ENCODE measurements at regions not wholly inside any gene's neighbourhood (a gene's known extent, or its start where the extent isn't known, plus 50 kb on each side); places are given as distances from the start of the nearest gene placed in this dataset.
A peak's percentile ranks its signal among the peaks of the same experiment; 100 is the strongest.

DNA sequence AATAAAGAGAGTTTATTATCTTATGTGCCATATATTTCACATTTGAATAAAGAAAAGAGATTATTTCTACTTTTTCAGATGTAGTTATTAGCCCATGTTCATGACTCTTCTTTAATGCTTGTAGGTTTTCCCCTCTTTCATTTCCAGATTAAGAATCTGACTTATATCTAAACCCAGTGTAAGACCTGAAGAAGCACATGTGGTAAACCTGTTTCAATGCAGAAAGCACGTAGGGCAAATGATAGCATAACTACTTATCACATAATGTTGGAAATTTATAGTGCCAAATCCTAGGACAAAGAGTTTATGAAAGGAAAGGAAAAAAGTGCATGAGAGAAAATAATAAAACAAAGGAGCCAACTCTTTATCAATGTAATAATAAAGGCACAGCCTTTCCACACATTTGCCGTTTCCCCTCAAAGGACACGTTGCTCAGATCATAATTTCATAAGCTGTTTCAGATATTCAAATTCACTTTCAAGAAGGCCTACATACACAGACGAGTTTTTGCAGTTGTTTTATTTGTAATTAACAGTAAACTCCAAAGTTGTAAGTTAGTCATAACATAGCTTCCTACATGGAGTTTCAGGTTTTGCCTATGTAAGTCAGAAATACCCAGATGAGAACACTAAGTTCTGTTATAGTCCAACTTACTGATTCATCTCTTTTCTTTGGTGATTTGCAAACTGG, 88.8 kb upstream of the MDFIC start:
- H3K4me3 ChIP-seq (ENCODE audit: low read length): no peak overlapping the region
- H3K27me3 ChIP-seq (ENCODE audit: control insufficient read depth, insufficient read depth, low read length): no peaks in the 10 kb centered on the region
- no peak overlapping the region for H3K27ac ChIP-seq (ENCODE audit: low read length)
- H3K36me3 ChIP-seq (ENCODE audit: control insufficient read depth, low read depth, low read length): no peaks in the 10 kb centered on the region
- H3K4me1 ChIP-seq (ENCODE audit: control insufficient read depth, low read depth, low read length): no peaks in the 10 kb centered on the region
- H3K9ac ChIP-seq (ENCODE audit: low read length): no peak overlapping the region
- no peaks in the 10 kb centered on the region for H3K9me3 ChIP-seq (ENCODE audit: control insufficient read depth, low read depth, low read length)

DNA sequence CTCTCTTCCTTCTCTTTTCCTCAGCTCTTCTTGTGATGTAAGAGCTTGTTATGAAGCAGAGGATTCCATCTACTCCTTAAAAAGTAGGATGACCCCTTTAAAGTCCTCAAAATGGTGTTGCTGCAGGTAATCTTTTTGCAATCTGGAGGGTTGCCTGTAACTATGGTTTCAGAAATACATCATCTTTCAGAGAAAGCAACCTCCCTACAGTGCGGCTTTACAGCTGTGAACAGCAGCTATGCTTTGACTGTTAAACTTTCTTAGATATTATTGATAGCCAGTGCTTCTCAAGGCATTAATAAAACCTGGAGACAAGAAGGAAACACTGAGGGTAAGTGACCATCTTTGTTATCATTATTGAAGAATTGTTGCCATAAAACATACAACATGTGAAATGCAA, 86.6 kb upstream of the MDFIC start:
- H3K9me3 ChIP-seq (ENCODE audit: control insufficient read depth, low read depth, low read length): no peaks in the 10 kb centered on the region
- H3K27ac ChIP-seq (ENCODE audit: low read length): no peak overlapping the region
- H3K27me3 ChIP-seq (ENCODE audit: control insufficient read depth, insufficient read depth, low read length): no peaks in the 10 kb centered on the region
- no peak overlapping the region for H3K9ac ChIP-seq (ENCODE audit: low read length)
- no peak overlapping the region for H3K4me3 ChIP-seq (ENCODE audit: low read length)
- H3K4me1 ChIP-seq (ENCODE audit: control insufficient read depth, low read depth, low read length): no peaks in the 10 kb centered on the region
- no peaks in the 10 kb centered on the region for H3K36me3 ChIP-seq (ENCODE audit: control insufficient read depth, low read depth, low read length)

- no peak overlapping the region for H3K27ac ChIP-seq (ENCODE audit: low read length)
- H3K27me3 ChIP-seq (ENCODE audit: control insufficient read depth, insufficient read depth, low read length): no peaks in the 10 kb centered on the region
- no peak overlapping the region for H3K9ac ChIP-seq (ENCODE audit: low read length)
- H3K9me3 ChIP-seq (ENCODE audit: control insufficient read depth, low read depth, low read length): no peaks in the 10 kb centered on the region
- H3K36me3 ChIP-seq (ENCODE audit: control insufficient read depth, low read depth, low read length): no peaks in the 10 kb centered on the region
- no peak overlapping the region for H3K4me3 ChIP-seq (ENCODE audit: low read length)
- H3K4me1 ChIP-seq (ENCODE audit: control insufficient read depth, low read depth, low read length): no peaks in the 10 kb centered on the region
These were observed 86.0 kb upstream of the MDFIC start for GRCh38 chr7:114835861-114836260.

DNA sequence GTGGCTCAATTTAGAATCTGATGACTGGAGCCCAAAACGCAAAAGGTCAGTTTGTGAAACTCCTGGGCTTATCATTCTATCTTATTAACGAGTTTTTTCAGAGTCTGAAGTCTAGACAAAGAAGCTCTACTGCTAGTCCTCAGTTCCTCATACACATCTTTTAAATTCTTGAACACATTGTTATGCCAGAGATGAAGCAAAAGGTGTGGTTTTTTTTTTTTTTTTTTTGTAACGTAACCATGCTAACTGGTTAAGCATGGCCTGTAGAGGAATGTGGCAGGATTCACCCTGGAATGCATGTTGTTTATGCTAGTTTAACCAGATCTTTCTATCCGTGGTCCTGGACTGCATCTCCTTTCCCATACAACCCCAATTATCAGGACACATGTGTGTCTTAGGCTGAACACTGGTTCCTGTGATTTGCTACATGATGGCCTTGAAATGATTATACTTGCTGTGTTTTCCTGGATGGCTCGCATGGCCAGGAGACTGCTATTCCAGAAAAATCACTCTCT, 79.3 kb upstream of the MDFIC start:
- Histone ChIP-seq H3K27me3 (ENCODE audit: control insufficient read depth, insufficient read depth, low read length) (no peaks in the 10 kb centered on the region), H3K9me3 (ENCODE audit: control insufficient read depth, low read depth, low read length) (no peaks in the 10 kb centered on the region), H3K36me3 (ENCODE audit: control insufficient read depth, low read depth, low read length) (no peaks in the 10 kb centered on the region), H3K4me1 (ENCODE audit: control insufficient read depth, low read depth, low read length) (peaks cover 12% of the 10 kb centered on the region), H3K27ac (ENCODE audit: low read length) (no peak overlapping the region), H3K4me3 (ENCODE audit: low read length) (no peak overlapping the region), H3K9ac (ENCODE audit: low read length) (no peak overlapping the region)

DNA sequence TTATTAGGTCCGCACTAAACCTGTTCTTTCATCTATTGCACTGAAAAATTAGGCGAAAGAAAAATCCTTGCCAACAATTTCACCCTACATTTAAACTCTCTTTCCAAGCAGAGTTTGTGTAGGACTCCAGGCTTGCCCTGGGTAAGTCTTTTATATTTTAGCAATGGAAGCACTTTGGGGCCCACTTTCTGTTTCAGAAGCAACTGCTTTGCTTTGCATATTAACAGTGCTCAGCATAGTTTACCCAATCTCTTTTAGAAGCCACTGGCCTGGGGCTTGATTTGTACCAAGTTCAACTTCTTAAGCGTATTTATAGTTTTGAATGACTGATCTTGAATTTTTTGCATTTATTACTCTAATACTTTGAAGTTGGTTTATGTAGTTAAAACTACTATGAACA, 78.8 kb upstream of the MDFIC start:
- H3K36me3 ChIP-seq (ENCODE audit: control insufficient read depth, low read depth, low read length): no peaks in the 10 kb centered on the region
- no peak overlapping the region for H3K4me3 ChIP-seq (ENCODE audit: low read length)
- H3K4me1 ChIP-seq (ENCODE audit: control insufficient read depth, low read depth, low read length): peaks cover 12% of the 10 kb centered on the region
- no peaks in the 10 kb centered on the region for H3K9me3 ChIP-seq (ENCODE audit: control insufficient read depth, low read depth, low read length)
- H3K27me3 ChIP-seq (ENCODE audit: control insufficient read depth, insufficient read depth, low read length): no peaks in the 10 kb centered on the region
- no peak overlapping the region for H3K9ac ChIP-seq (ENCODE audit: low read length)
- no peak overlapping the region for H3K27ac ChIP-seq (ENCODE audit: low read length)

- Histone ChIP-seq H3K27me3 (ENCODE audit: control insufficient read depth, insufficient read depth, low read length) (no peaks in the 10 kb centered on the region), H3K4me1 (ENCODE audit: control insufficient read depth, low read depth, low read length) (peaks cover 4% of the 10 kb centered on the region), H3K27ac (ENCODE audit: low read length) (no peak overlapping the region), H3K9ac (ENCODE audit: low read length) (no peak overlapping the region), H3K36me3 (ENCODE audit: control insufficient read depth, low read depth, low read length) (no peaks in the 10 kb centered on the region), H3K4me3 (ENCODE audit: low read length) (no peak overlapping the region), H3K9me3 (ENCODE audit: control insufficient read depth, low read depth, low read length) (no peaks in the 10 kb centered on the region)
These were observed 70.4 kb upstream of the MDFIC start for GRCh38 chr7:114851406-114852061.

DNA sequence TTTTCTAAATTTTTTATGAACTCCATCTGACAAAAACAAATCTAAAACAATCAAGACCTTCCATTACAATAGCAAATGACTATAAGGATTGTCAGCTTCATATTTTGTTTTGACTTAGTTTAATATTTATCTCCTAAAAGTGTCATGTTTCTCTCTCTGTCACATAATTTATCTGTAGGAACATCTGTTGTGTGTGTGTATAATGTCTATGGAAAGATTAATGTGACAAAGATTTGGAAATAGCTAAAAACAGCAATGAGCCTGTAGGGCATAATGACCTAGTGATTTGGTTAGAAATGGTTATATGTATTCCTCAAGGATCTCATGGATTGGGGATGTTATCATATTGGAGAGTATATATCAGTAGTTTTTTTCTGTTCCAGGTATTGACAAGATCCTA, 69.6 kb upstream of the MDFIC start:
- H3K9ac ChIP-seq (ENCODE audit: low read length): no peak overlapping the region
- no peak overlapping the region for H3K4me3 ChIP-seq (ENCODE audit: low read length)
- no peaks in the 10 kb centered on the region for H3K36me3 ChIP-seq (ENCODE audit: control insufficient read depth, low read depth, low read length)
- H3K27me3 ChIP-seq (ENCODE audit: control insufficient read depth, insufficient read depth, low read length): no peaks in the 10 kb centered on the region
- H3K27ac ChIP-seq (ENCODE audit: low read length): no peak overlapping the region
- no peaks in the 10 kb centered on the region for H3K9me3 ChIP-seq (ENCODE audit: control insufficient read depth, low read depth, low read length)
- H3K4me1 ChIP-seq (ENCODE audit: control insufficient read depth, low read depth, low read length): peaks cover 10% of the 10 kb centered on the region

GRCh38 chr7:114853189-114853588, 68.7 kb upstream of the MDFIC start:
- H3K4me1 ChIP-seq (ENCODE audit: control insufficient read depth, low read depth, low read length): peaks cover 10% of the 10 kb centered on the region
- no peaks in the 10 kb centered on the region for H3K36me3 ChIP-seq (ENCODE audit: control insufficient read depth, low read depth, low read length)
- H3K27me3 ChIP-seq (ENCODE audit: control insufficient read depth, insufficient read depth, low read length): no peaks in the 10 kb centered on the region
- H3K9ac ChIP-seq (ENCODE audit: low read length): no peak overlapping the region
- H3K9me3 ChIP-seq (ENCODE audit: control insufficient read depth, low read depth, low read length): no peaks in the 10 kb centered on the region
- H3K27ac ChIP-seq (ENCODE audit: low read length): no peak overlapping the region
- no peak overlapping the region for H3K4me3 ChIP-seq (ENCODE audit: low read length)

GRCh38 chr7:114854369-114854768, 67.5 kb upstream of the MDFIC start:
- H3K4me3 ChIP-seq (ENCODE audit: low read length): no peak overlapping the region
- H3K9me3 ChIP-seq (ENCODE audit: control insufficient read depth, low read depth, low read length): no peaks in the 10 kb centered on the region
- H3K36me3 ChIP-seq (ENCODE audit: control insufficient read depth, low read depth, low read length): no peaks in the 10 kb centered on the region
- H3K9ac ChIP-seq (ENCODE audit: low read length): no peak overlapping the region
- H3K27ac ChIP-seq (ENCODE audit: low read length): no peak overlapping the region
- H3K4me1 ChIP-seq (ENCODE audit: control insufficient read depth, low read depth, low read length): peaks cover 10% of the 10 kb centered on the region
- no peaks in the 10 kb centered on the region for H3K27me3 ChIP-seq (ENCODE audit: control insufficient read depth, insufficient read depth, low read length)

DNA sequence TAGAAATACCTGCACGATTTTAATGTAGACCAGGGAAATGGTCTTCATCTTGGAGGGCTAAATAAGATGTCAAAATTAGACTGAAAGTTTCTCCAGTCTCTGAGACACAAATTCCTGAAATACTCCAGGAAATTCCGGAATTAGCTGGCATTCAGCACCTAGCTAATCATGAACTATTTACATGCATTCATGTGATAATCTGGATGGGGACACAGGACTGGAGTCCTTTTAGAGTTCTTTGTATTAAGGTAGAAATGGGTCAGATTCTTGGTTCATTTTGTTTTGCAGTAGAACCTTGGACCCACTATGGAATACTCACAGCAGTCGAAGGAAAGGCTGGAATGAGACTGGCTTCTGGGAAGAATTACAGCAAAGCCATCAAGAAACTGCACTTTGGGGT, 65.3 kb upstream of the MDFIC start:
- Histone ChIP-seq H3K27me3 (ENCODE audit: control insufficient read depth, insufficient read depth, low read length) (no peaks in the 10 kb centered on the region), H3K9me3 (ENCODE audit: control insufficient read depth, low read depth, low read length) (no peaks in the 10 kb centered on the region), H3K27ac (ENCODE audit: low read length) (no peak overlapping the region), H3K4me1 (ENCODE audit: control insufficient read depth, low read depth, low read length) (peaks cover 10% of the 10 kb centered on the region), H3K9ac (ENCODE audit: low read length) (no peak overlapping the region), H3K4me3 (ENCODE audit: low read length) (peak overlapping the region; percentile 38), H3K36me3 (ENCODE audit: control insufficient read depth, low read depth, low read length) (no peaks in the 10 kb centered on the region)

- no peaks in the 10 kb centered on the region for H3K36me3 ChIP-seq (ENCODE audit: control insufficient read depth, low read depth, low read length)
- H3K27ac ChIP-seq (ENCODE audit: low read length): no peak overlapping the region
- H3K4me1 ChIP-seq (ENCODE audit: control insufficient read depth, low read depth, low read length): peaks cover 10% of the 10 kb centered on the region
- no peaks in the 10 kb centered on the region for H3K27me3 ChIP-seq (ENCODE audit: control insufficient read depth, insufficient read depth, low read length)
- H3K9me3 ChIP-seq (ENCODE audit: control insufficient read depth, low read depth, low read length): no peaks in the 10 kb centered on the region
- no peak overlapping the region for H3K9ac ChIP-seq (ENCODE audit: low read length)
- no peak overlapping the region for H3K4me3 ChIP-seq (ENCODE audit: low read length)
These were observed 64.3 kb upstream of the MDFIC start for GRCh38 chr7:114857605-114858004.

- Histone ChIP-seq H3K27ac (ENCODE audit: low read length) (no peak overlapping the region), H3K9ac (ENCODE audit: low read length) (no peak overlapping the region), H3K36me3 (ENCODE audit: control insufficient read depth, low read depth, low read length) (no peaks in the 10 kb centered on the region)
These were observed 62.4 kb upstream of the MDFIC start for GRCh38 chr7:114859477-114859876.

More at GRCh38 chr7:114859477-114859876, 62.4 kb upstream of the MDFIC start:
- H3K4me1 ChIP-seq (ENCODE audit: control insufficient read depth, low read depth, low read length): peaks cover 10% of the 10 kb centered on the region
- H3K27me3 ChIP-seq (ENCODE audit: control insufficient read depth, insufficient read depth, low read length): no peaks in the 10 kb centered on the region
- H3K4me3 ChIP-seq (ENCODE audit: low read length): no peak overlapping the region
- no peaks in the 10 kb centered on the region for H3K9me3 ChIP-seq (ENCODE audit: control insufficient read depth, low read depth, low read length)
